HG03460 (cell line): ENCODE measurements at regions not wholly inside any gene's neighbourhood (a gene's known extent, or its start where the extent isn't known, plus 50 kb on each side); places are given as distances from the start of the nearest gene placed in this dataset.
"Not testable (repeated sequence)": the region's sequence is repeated elsewhere in the genome, so short reads cannot be mapped to it uniquely, and the experiment has no call there.

Source experiments
- ATAC-seq: cut with Tn5 transposase; IDR thresholded peaks from one replicate; pipeline ENCODE4 v1.9.1; 2021; ENCODE audit not compliant: unreplicated experiment

DNA sequence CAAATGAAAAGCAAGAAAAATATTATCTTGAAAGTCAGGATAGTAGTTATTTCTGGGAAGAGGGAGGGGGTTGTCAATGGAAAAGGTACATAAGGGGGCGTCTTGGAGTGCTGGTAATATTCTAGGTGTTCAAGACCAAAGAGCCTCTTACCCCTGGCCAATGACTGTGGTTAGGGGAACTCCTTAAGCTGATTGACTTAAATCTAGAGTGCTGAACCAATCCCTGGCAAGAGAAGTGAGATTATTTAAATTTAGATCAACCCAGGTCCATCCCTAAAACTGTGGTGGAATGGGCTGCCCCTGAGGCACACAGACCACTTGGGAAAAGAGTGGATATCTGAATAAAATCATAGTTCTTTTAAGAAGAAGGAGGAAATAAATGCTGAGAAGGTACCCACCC lies 174.1 kb downstream of the COPRS start:
- no peak for ATAC-seq

DNA sequence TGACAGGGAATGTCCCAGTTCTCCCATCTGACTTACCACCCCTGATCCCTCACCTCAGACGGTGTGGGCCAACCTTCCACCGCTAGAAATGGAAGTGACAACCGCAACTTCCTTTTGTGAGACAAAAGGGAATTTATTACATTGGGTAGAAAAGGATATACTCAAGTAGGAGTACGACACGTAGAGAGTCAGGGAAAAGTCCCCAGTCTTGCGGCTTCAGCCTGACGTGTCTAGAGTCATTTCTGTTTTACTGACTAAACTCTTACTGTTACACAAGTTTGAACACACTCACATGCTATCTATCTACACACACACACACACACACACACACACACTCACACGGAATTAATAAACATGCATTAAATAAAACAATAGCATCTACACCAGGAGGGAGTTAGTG lies 178.9 kb downstream of the COPRS start:
- no peak for ATAC-seq

DNA sequence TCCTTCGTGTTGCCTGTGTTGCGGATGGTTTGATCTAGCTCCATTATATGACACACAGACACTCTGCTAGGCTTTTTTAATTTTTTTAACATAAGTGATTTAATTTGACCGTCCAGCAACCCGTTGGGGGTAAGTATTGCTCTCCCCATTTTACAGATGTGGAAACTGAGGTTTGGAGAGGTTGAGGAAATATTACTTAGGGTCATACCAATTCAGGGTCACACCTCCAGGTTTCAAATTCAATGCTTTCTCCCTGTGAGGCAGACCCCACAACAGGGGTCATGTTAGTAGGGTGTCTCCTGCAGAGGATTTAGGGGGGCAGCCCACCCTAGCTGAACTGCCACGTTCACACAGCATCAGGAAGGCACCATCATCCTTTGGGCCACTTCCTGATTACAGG lies 179.4 kb downstream of the COPRS start:
- ATAC-seq: no peak

DNA sequence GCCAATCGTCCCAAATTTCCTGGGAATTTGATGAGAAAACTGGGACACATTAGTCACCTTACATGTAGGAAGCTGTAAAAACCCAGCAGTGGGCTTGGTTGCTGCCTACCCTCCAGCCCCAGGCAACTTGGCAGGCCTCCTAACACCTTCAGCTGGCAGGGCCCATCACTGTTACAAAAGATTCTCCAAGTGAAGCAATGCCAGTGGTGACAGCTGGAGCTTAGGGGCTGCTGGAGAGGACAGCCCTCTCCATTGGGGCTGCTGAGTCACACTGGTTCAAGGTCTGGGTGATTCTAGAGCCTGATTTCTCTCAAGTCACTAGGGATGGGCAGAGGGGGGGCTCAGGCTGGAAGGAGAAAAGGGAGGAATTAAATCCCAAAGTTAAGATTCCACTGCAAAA lies 180.6 kb downstream of the COPRS start:
- no peak for ATAC-seq

DNA sequence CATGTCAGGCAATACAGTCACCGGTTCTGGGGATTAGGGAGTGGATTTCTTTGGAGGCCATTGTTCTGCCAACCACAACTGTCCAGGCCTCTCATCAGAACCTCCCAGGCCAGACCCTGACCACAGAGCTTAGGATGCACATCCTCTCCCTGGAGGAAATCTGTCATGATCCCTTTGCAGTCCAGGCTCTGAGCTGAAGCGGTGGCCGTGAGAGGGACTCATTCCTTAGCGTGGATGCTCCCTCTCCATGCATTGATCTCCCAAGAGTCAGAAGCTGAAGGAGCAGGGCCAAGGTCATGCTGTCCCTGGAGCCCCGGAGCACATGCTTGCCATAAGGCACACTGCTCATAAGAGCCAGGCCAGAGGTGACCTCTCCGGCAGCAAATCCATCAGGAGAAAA lies 181.4 kb downstream of the COPRS start:
- no peak for ATAC-seq

DNA sequence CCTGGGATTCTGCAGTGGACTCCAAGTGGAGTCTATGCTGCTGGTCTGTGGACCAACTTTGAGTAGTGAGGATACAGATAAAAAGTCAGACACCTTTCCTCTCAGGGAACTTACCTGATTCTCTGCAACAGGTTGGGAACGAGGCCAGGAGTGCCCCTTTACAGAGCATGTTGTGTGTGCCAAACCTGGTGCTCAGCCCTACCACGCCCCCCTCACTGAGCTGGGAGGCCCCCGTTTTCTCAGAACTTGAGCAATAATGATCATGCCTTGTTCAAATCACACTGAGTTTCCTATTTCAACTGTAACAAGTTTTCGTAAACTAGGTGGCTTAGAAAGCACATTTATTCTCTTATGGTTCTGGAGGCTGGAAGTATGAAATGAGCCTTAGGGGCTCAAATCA lies 182.0 kb downstream of the COPRS start:
- ATAC-seq: no peak

DNA sequence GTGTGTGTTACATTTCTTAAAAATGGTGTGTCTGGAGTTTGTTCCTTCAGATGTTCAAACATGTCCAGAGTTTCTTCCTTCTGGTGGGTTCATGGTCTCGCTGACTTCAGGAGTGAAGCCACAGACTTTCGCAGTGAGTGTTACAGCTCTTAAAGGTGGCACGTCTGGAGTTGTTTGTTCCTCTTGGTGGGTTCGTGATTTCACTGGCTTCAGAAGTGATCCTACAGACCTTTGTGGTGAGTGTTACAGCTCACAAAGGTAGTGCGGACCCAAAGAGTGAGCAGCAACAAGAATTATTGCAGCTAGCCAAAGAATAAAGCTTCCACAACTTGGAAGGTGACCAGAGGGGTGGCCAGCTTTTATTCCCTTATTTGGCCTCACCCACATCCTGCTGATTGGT lies 183.7 kb downstream of the COPRS start:
- not testable (repeated sequence) for ATAC-seq

DNA sequence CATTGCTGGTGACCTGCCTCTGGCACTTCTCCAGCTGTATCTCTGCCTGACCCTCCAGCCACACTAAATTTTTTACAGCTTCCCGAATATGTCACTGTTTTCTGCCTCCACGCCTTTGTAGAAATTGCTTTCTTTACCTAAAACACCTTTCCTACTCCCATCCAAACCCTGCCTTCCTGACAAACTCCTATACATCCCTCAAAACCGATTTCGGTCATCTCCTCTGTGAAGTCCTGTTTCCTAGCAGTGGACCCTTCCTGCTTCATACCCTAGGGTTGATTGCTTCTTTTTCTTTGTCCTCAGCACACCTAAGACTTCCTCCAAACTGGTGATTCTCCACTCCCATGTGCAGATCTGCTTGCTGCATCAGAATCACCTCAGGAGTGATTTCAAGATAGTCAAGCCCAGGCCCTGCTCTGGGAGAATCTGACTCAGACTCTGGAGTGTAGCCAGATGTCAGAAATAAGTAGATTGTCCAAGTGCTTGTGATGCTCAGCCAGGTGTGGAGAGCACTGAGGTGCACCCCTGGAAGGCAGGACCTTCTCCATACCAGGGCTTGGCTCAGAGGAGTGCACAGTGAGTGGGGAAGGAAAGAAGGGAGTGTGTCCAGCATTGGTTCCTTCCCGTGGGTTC lies 184.2 kb downstream of the COPRS start:
- no peak for ATAC-seq

DNA sequence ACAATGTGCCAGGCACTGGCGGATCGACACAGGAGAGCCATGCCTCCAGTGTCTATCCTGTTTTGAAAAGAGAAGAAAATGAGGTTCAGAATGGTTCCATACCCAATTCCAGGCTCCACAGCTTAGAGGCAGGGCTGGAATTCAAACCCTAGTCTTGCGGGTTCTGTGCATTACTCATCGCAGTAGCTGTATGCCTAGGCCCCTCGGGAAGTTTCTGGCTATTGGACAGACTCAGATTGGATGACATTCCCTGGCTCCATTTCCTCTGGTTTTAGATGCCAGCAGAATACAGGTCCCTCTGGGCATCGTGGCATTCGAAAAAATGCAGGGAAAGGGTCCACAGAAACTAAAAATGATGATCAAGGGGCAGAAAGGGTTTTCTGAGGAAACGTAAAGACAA lies 184.7 kb downstream of the COPRS start:
- ATAC-seq: no peak

DNA sequence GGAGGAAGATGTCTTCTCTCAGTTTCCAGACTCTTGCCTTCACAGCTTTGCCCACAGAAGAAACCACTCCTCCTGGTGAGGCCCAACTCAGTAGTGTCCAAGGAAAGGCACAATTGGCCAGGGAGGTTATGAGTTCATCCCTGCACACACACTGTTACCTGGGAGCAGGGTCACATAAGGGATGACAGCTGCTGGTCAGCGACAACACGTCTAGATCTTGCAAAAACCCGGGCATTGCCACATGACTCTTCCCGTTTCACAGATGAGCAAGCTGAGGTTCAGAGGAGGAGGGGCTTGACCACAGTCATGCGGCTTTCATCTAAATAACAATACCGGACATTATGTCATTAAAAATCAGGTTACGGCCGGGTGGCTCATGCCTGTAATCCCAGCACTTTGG lies 186.0 kb downstream of the COPRS start:
- no peak for ATAC-seq

DNA sequence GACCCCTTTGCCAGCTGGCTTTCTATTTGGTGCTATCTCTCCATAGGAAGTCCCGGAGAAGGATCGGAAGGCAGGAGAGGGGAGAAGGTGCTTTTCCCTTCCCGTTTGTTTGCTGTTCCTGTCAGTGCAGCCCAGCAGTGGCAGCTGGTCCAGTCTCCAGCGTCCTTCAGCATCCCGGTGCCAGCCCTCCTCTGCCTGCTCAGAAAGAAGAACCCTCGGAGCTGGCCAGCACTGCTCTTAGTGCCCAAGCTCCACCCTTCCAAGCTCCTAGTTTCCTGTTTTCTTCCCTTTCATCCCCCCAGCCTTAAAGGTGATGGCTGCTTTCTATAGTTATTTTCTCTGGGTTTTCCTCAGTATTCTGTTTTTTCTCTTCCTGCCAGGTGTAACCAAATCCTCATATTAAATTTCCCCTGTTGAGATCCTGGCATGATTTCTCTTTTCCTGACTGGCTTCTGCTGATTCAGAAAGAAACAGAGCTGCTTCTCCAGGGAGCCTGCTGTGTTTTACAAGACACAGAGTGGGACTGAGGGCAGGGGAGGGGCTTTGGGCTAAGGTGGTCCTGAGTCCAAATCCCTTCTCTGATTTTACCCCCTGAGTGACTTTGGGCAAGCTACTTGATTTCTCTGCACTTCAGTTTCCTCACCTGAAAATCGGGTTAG lies 186.8 kb downstream of the COPRS start:
- ATAC-seq: no peak

DNA sequence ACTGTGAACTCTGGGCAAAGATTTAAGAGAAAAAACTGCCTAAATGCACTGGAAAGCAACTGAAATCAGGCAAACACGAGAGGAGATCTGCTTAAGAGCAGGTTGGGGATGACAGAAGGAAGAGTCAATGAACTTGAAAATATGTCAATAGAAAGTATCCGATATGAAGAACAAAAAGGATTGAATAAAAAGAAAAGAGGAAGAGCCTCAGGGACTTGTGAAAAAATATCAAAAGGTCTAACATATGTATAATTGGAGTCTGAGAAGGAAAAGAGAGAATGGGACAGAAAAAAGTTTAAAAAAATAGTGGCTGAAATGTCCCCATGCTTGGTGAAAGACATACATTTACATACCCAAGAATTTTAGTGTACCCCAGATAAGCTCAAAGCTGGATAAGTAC lies 195.5 kb downstream of the COPRS start:
- no peak for ATAC-seq

DNA sequence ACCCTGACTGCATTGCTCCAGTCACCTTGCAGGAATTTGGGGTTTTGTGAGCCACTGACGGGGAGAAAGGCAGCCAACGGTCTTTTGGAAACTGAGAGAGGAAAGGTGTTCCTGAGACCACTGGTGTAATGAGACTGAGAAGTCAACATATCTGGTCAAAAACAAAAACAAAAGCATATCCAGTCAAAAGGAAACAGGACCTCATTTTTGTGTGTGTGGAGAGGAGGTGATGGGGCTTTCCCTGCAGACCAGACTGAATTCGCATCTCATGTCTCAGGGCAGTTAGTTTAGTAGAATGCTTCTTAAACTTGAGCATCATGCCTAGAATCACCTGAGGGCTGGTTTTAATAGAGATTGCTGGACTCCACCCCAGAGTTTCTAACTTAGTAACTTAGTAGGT lies 198.4 kb downstream of the COPRS start:
- no peak for ATAC-seq

DNA sequence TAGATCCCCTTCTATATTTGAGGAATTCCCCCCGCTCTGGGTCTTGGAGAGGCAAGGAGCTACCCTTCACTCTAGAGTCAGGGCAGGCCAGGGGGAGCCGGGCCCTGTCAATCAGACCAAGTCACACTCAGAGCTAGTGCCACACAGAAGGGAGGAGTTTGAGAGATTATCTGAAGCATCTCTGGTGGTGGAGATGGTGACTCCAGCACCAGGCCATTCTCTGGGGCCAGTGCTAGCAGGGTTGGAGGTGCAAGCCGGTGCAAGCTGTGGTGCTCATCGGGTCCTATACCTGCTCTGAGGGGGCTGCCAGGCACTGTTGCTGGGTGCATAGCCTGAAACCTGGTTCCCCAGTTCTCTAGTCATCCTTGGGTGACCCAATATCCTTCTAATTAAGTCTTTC lies 201.2 kb downstream of the COPRS start:
- ATAC-seq: no peak

DNA sequence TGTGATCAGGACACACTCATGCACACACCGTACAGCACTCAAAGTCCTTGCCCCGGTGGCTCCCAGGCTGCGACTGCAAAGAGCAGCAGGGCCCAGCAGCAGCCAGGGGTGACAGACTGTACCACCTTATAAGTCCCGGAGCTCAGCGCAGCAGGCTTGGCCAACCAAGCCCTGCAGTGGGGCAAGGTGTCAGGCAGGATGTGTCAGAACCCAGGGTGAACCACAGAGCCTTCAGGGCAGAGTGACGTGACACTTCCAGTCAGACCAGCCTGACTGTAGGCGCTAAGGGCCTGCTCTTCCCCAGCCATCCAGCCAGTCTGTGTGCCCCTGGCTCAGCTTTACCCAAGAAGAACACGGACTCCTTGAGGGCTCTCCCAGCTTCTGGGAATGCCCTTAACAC lies 204.1 kb downstream of the COPRS start:
- no peak for ATAC-seq

DNA sequence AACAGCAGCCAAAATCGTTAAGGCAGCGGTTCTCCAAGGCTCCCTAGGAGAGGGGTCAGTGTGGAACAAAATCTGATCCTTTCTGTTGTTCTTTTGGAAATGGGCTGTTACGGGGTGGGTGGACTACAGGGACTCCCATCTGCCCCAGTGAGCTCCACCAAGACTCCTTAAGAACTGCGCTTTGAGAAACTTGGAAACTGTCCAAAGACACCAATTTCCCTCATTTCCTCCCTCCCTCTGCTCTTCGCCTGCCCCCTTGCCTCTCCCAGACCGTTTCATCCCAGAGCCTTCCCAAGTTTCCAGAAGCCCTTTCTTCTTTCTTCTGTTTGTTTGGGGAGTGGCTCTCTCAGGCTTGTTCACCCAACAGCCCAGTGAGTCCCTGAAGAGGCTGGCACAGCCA lies 205.4 kb downstream of the COPRS start:
- ATAC-seq: no peak

DNA sequence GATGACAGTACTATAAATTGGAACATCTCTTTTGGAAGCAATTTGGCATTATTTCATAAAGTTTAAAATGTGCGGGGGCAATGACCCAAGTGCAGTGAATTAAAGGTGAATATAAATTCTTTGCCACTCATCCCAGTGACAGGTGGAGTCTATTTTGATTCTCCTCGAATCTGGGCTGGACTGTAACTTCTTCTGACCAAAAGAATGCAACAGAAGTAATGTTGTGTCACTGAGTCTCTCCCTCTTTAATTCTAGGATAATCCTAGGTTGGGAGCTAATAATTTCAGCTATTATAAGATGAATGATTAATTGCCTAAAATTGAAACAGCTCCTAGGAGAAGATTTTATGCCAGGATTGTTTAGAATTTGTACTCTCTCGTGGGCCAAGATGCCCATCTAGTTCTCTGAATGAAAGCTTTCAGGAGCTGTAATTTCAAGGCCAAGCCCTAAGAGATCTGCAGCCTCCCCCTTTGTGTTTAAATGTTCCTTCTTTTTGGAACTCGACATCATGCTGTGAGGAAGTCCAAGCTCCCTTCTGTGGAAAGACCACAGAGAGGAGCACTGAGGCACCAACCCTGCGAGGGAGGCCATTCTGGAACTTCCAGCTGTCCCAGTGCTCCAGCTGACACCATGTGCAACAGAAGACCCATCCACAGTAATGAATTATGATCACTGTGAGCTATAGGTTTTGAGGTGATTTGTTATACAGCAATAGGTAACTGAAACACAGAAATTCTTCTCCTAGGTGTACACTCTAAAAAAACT lies 208.1 kb downstream of the COPRS start:
- ATAC-seq: no peak

DNA sequence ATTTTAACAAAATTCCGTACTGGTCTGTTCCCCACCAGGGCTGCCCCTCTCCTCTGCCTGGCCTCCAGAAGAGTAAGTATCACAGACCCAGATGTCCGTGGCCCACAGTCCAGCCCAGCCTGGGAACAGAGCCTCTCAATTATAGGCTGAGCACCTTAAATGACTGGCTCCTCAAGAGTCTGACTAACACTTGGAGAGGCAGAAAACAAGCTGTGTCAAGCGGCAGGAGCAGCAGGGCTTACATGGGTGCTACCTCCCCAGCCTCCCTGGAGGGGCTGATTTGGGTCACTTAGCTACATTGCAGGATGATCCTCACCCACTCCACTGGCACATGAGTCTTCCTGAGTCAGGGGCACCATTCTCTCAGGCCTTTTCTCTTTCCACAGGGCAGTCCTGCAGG lies 209.7 kb downstream of the COPRS start:
- ATAC-seq: no peak

DNA sequence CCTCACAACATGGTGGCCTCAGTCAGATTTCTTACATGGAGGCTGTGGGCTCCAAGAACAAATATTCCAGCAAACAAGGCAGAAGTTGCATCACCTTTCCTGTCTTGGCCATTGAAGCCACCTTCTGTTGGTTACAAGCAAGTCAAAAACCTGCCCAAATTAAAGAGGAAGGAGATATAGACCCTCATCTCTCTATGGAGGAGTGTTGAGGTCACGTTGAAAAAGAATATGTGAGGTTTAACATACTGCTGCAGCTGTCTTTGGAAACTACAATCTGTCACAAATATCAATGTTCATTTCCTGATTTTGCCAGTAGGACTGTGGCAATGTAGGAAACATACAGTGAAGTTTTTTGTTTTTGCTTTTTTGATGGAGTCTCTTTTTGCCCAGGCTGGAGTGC lies 211.4 kb downstream of the COPRS start:
- ATAC-seq: no peak

DNA sequence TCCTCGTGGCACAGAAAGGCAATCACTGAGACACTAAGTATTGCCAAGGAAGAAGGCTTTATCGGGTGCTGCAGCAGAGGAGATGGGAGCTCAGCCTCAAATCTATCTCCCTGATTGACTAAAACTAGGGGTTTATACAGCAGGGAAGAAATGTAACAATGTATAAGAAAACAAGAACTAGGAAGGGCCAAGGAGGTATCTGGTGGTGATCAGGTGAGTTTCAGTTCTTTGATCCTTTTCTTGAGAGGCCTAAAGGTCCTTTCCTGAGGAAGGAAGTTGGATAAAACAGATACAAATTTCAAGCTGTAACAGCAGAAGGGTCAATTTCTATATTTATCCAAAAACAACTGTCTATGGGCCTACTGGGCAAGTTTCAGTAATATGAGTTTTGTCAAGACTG lies 212.4 kb downstream of the COPRS start:
- no peak for ATAC-seq

DNA sequence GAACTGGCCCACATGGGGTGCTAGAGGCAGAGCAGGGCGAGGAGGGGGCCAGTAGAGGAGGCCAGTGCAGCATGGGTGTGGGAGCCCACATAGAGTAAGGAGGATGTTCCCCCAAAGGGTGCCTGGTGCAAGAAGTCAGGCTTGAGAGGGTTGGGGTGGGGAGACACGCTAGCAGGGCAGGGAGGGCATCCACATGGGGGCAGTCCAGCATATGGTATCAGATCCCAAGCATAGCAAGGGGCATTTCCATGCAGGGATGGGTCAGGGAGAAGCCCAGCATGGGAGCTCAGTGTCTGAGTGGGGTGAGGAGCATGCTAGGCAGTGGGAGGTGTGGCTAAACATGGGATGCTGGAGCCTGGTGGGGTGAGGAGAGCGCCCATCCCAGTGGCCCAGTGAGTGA lies 213.7 kb downstream of the COPRS start:
- no peak for ATAC-seq

DNA sequence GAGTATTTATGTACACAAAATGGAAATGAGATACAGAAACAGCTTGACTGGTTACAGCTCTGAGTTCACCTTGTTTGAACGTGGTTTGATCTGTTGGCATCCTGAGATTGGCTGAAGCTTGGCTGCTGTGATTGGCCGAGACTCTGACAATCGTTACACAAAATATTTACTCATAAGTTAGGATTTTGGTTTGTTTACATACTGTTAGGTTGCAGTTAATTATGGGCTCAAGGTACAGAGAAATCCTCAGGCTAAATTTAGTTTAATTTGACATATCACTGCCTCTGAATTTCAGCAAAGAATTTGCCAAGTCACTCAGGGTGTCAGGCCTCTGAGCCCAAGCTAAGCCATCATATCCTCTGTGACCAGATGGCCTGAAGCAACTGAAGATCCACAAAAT lies 227.3 kb downstream of the COPRS start:
- no peak for ATAC-seq
